H1 (cell line): ENCODE measurements at regions not wholly inside any gene's neighbourhood (a gene's known extent, or its start where the extent isn't known, plus 50 kb on each side); places are given as distances from the start of the nearest gene placed in this dataset.

Experiments
- CREB1 ChIP-seq: IDR thresholded peaks from 2 replicates; pipeline ENCODE4 v1.6.1; 2012; ENCODE audit warnings: inconsistent platforms
- KDM1A ChIP-seq: fragments of 200-600, 300-600 bp; sonication (generic); IDR thresholded peaks from 2 replicates; pipeline ENCODE4 v1.7.1; 2016; ENCODE audit warnings: mild to moderate bottlenecking, low read length, borderline replicate concordance
- POLR2A ChIP-seq, 2 experiments: IDR thresholded peaks; 1 replicate in 1 of 2; 2 replicates in 1 of 2; pipeline ENCODE4 v1.6.1; 2011; ENCODE audit warnings: low read depth in 2 of 2, low read length in 2 of 2, mild to moderate bottlenecking in 2 of 2; ENCODE audit errors: control extremely low read depth in 1 of 2
- RFX5 ChIP-seq: IDR thresholded peaks from 2 replicates; pipeline ENCODE4 v1.6.1; 2011; ENCODE audit warnings: low read depth, low read length, improper control_type of control experiment, borderline replicate concordance
- SP1 ChIP-seq: IDR thresholded peaks from 2 replicates; pipeline ENCODE4 v1.6.1; 2011; ENCODE audit warnings: low read depth, low read length
- TF ChIP-seq, protein P1 (sequence below): fragments of 300-600 bp; sonication (generic); IDR thresholded peaks from 2 replicates; pipeline ENCODE4 v1.7.1; 2012; ENCODE audit warnings: low read length, moderate library complexity, mild to moderate bottlenecking, inconsistent platforms; ENCODE audit not compliant: insufficient replicate concordance
- TF ChIP-seq, protein P2 (sequence below): IDR thresholded peaks from 2 replicates; pipeline ENCODE4 v1.6.1; 2011; ENCODE audit warnings: low read length, improper control_type of control experiment

DNA sequence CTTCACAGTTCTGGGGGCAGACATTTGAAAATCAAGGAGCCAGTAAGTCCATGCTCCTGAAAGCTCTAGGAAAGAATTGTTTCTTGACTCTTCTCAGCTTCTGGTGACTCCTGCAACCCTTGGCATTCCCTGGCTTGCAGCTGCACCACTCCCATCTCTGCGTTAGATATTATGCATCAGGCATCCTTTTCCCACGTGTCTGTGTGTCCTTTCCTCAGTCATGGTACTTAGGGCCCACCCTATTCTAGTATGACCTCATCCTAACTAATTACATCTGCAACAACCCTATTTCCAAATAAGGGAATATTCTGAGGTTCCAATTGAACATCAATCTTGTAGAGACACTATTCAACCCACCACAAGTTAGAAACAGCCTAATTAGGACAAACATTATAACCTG is 931.7 kb upstream of the CHAC2 start (continued):
- TF ChIP-seq, protein P1, sequence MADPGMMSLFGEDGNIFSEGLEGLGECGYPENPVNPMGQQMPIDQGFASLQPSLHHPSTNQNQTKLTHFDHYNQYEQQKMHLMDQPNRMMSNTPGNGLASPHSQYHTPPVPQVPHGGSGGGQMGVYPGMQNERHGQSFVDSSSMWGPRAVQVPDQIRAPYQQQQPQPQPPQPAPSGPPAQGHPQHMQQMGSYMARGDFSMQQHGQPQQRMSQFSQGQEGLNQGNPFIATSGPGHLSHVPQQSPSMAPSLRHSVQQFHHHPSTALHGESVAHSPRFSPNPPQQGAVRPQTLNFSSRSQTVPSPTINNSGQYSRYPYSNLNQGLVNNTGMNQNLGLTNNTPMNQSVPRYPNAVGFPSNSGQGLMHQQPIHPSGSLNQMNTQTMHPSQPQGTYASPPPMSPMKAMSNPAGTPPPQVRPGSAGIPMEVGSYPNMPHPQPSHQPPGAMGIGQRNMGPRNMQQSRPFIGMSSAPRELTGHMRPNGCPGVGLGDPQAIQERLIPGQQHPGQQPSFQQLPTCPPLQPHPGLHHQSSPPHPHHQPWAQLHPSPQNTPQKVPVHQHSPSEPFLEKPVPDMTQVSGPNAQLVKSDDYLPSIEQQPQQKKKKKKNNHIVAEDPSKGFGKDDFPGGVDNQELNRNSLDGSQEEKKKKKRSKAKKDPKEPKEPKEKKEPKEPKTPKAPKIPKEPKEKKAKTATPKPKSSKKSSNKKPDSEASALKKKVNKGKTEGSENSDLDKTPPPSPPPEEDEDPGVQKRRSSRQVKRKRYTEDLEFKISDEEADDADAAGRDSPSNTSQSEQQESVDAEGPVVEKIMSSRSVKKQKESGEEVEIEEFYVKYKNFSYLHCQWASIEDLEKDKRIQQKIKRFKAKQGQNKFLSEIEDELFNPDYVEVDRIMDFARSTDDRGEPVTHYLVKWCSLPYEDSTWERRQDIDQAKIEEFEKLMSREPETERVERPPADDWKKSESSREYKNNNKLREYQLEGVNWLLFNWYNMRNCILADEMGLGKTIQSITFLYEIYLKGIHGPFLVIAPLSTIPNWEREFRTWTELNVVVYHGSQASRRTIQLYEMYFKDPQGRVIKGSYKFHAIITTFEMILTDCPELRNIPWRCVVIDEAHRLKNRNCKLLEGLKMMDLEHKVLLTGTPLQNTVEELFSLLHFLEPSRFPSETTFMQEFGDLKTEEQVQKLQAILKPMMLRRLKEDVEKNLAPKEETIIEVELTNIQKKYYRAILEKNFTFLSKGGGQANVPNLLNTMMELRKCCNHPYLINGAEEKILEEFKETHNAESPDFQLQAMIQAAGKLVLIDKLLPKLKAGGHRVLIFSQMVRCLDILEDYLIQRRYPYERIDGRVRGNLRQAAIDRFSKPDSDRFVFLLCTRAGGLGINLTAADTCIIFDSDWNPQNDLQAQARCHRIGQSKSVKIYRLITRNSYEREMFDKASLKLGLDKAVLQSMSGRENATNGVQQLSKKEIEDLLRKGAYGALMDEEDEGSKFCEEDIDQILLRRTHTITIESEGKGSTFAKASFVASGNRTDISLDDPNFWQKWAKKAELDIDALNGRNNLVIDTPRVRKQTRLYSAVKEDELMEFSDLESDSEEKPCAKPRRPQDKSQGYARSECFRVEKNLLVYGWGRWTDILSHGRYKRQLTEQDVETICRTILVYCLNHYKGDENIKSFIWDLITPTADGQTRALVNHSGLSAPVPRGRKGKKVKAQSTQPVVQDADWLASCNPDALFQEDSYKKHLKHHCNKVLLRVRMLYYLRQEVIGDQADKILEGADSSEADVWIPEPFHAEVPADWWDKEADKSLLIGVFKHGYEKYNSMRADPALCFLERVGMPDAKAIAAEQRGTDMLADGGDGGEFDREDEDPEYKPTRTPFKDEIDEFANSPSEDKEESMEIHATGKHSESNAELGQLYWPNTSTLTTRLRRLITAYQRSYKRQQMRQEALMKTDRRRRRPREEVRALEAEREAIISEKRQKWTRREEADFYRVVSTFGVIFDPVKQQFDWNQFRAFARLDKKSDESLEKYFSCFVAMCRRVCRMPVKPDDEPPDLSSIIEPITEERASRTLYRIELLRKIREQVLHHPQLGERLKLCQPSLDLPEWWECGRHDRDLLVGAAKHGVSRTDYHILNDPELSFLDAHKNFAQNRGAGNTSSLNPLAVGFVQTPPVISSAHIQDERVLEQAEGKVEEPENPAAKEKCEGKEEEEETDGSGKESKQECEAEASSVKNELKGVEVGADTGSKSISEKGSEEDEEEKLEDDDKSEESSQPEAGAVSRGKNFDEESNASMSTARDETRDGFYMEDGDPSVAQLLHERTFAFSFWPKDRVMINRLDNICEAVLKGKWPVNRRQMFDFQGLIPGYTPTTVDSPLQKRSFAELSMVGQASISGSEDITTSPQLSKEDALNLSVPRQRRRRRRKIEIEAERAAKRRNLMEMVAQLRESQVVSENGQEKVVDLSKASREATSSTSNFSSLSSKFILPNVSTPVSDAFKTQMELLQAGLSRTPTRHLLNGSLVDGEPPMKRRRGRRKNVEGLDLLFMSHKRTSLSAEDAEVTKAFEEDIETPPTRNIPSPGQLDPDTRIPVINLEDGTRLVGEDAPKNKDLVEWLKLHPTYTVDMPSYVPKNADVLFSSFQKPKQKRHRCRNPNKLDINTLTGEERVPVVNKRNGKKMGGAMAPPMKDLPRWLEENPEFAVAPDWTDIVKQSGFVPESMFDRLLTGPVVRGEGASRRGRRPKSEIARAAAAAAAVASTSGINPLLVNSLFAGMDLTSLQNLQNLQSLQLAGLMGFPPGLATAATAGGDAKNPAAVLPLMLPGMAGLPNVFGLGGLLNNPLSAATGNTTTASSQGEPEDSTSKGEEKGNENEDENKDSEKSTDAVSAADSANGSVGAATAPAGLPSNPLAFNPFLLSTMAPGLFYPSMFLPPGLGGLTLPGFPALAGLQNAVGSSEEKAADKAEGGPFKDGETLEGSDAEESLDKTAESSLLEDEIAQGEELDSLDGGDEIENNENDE: no peak
- TF ChIP-seq CREB1 (no peak), KDM1A (no peak), SP1 (no peak), RFX5 (no peak), POLR2A (IDR thresholded peaks at IDR 0.05; ENCODE audit: control extremely low read depth in 1 of 2, low read depth in 2 of 2, low read length in 2 of 2) (no peak)
- TF ChIP-seq, protein P2, sequence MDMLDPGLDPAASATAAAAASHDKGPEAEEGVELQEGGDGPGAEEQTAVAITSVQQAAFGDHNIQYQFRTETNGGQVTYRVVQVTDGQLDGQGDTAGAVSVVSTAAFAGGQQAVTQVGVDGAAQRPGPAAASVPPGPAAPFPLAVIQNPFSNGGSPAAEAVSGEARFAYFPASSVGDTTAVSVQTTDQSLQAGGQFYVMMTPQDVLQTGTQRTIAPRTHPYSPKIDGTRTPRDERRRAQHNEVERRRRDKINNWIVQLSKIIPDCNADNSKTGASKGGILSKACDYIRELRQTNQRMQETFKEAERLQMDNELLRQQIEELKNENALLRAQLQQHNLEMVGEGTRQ: no peak
